Ovary (tissue), 7 donors: ENCODE measurements at regions not wholly inside any gene's neighbourhood (a gene's known extent, or its start where the extent isn't known, plus 50 kb on each side); places are given as distances from the start of the nearest gene placed in this dataset.

Experiments
- DNase-seq, 5 donors: peaks; one replicate each; pipeline ENCODE4 v3.0.0-alpha.2; 2019 to 2020
- H3K27ac ChIP-seq, 2 donors: fragments of 200-600 bp; one replicate each; pipeline versions ENCODE4 v1.5.1 to v1.8.0; 2019 to 2022
- H3K27me3 ChIP-seq: fragments of 200-600 bp; one replicate; pipeline ENCODE4 v1.8.0; 2022
- H3K36me3 ChIP-seq: fragments of 200-600 bp; sonication (generic); one replicate; pipeline ENCODE4 v1.5.1; 2019
- H3K4me1 ChIP-seq: one replicate; pipeline ENCODE4 v1.8.1; 2013; ENCODE audit warnings: mild to moderate bottlenecking, moderate library complexity; ENCODE audit not compliant: insufficient read depth
- H3K4me3 ChIP-seq: fragments of 200-600 bp; sonication (generic); one replicate; pipeline ENCODE4 v1.5.1; 2017
- H3K9me3 ChIP-seq, 2 donors: fragments of 200-600 bp in 1 of 2; sonication (generic) in 1 of 2; one replicate each; pipeline versions ENCODE4 v1.5.1 to v1.8.1; 2013 to 2019; ENCODE audit warnings: mild to moderate bottlenecking in 1 of 2, moderate library complexity in 1 of 2
- EP300 ChIP-seq: sonication (generic); formaldehyde crosslinking; IDR thresholded peaks from one replicate; pipeline ENCODE4 v1.6.1; 2017; ENCODE audit warnings: antibody characterized with exemption
- POLR2A ChIP-seq: fragments of 450-650 bp; IDR thresholded peaks from one replicate; pipeline ENCODE4 v1.6.1; 2017; ENCODE audit warnings: antibody characterized with exemption, mild to moderate bottlenecking, moderate library complexity
- WGBS, 3 donors: extraction: QIAGEN DNeasy Blood & Tissue Kit in 1 of 3; methylation state at CpG; one replicate each; pipeline versions ENCODE4 v1.1.5 to v1.1.7; 2013 to 2017; 5-methylcytosine and 5-hydroxymethylcytosine counted together
- intact Hi-C, 4 donors: fragments of 100-400 bp; cut with DNase I; formaldehyde crosslinking; loops; one replicate each; pipeline versions ENCODE4 v1.11.0 to v1.15.1; 2022 to 2023
- TF ChIP-seq, protein P1 (sequence below), 3 donors: fragments of 450-650 bp in 2 of 3; fragments of 200-600 bp in 1 of 3; IDR thresholded peaks; one replicate each; pipeline versions ENCODE4 v1.5.1 to v1.8.0; 2016 to 2022; ENCODE audit warnings: antibody characterized with exemption in 3 of 3, mild to moderate bottlenecking in 1 of 3
- donor health status: DM: no; HTN: no; CAD: no; lungs with moderate emphysema.
- donor health status: DM: no; HTN: no; CAD: no.
- donor health status: Bipolar disorder and iron deficiency.
- donor health status: DM: no; HTN: no; CAD: no.
- donor health status: DM: yes; HTN: yes; CAD: no.

DNA sequence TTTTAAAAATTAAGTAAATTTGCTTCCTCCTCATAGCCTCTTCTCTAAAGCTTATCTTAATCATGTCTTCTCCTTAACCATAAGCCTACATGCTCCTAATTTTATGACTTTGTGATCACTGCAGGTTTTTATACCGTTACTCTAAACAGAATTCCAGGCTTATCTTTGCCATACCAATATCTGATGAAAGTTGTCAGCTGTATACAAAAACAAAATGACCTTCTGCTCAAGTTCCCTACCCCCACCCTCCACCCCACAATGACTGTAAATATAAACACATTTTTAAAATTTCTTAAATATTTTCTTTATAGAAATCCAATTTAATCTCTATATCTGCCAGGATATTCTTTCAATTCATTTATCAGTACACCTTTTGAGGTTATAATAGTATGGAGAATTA, 60.5 kb upstream of the SGK1 start:
- H3K9me3 ChIP-seq: no peaks in the 10 kb centered on the region
- no peak overlapping the region for H3K4me3 ChIP-seq
- 72 to 75% (median 73%) methylated on average over 1 of the region's 1 CpG for WGBS, 3 donors
- intact Hi-C loops: no loop called here
- no peak for DNase-seq
- H3K27ac ChIP-seq: no peak overlapping the region
- H3K27me3 ChIP-seq: no peaks in the 10 kb centered on the region
- peaks cover 3% of the 10 kb centered on the region for H3K4me1 ChIP-seq
- no peak for TF ChIP-seq POLR2A
- TF ChIP-seq, protein P1, sequence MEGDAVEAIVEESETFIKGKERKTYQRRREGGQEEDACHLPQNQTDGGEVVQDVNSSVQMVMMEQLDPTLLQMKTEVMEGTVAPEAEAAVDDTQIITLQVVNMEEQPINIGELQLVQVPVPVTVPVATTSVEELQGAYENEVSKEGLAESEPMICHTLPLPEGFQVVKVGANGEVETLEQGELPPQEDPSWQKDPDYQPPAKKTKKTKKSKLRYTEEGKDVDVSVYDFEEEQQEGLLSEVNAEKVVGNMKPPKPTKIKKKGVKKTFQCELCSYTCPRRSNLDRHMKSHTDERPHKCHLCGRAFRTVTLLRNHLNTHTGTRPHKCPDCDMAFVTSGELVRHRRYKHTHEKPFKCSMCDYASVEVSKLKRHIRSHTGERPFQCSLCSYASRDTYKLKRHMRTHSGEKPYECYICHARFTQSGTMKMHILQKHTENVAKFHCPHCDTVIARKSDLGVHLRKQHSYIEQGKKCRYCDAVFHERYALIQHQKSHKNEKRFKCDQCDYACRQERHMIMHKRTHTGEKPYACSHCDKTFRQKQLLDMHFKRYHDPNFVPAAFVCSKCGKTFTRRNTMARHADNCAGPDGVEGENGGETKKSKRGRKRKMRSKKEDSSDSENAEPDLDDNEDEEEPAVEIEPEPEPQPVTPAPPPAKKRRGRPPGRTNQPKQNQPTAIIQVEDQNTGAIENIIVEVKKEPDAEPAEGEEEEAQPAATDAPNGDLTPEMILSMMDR (IDR thresholded peaks at IDR 0.05): no peak
- TF ChIP-seq EP300: no peak
- no peaks in the 10 kb centered on the region for H3K36me3 ChIP-seq

DNA sequence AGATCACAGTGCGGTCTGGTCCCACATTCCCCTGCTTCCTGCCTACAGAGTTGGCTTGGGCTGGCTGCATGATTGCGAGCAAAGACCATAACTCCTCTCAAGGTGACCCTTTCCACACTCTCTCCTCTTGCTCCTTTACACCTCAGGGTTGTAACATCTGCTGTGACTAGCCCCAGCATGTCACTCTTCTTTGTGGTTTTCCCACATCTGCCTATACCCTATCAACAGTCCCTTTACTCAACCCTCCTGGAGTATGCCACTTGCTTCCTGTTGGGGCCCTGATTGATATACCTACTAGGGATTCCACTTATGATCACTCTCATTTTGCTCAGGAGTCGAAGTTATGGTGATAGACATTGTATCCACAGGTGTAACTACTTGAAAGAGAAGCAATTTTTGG, 58.9 kb upstream of the SGK1 start:
- TF ChIP-seq POLR2A: no peak
- TF ChIP-seq, protein P1 (IDR thresholded peaks at IDR 0.05): no peak
- TF ChIP-seq EP300: no peak
- no peak for DNase-seq
- H3K4me1 ChIP-seq: peaks cover 3% of the 10 kb centered on the region
- no peaks in the 10 kb centered on the region for H3K36me3 ChIP-seq
- no peaks in the 10 kb centered on the region for H3K27me3 ChIP-seq
- 86 to 92% (median 91%) methylated on average over 3 of the region's 3 CpGs for WGBS, 3 donors
- intact Hi-C loops: no loop called here
- H3K9me3 ChIP-seq: no peaks in the 10 kb centered on the region
- H3K4me3 ChIP-seq: no peak overlapping the region
- H3K27ac ChIP-seq: no peak overlapping the region

DNA sequence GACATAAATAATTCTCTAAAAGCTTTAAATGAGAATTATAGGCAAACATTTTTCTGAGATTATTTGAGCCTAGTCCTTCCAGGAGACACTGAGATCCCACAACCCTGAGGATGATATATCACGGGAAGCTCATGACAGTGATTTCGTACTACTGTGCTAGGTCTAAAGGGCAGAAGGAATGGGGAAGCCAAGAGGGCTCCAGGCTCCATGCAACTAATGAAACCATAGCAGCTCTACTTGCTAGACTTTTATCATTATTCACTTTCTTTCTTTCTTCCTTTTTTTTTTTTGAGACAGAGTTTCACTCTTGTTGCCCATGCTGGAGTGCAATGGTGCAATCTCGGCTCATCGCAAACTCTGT, 57.3 kb upstream of the SGK1 start:
- TF ChIP-seq EP300 (no peak), POLR2A (no peak)
- TF ChIP-seq, protein P1 (IDR thresholded peaks at IDR 0.05): no peak
- no peak overlapping the region for H3K4me3 ChIP-seq
- WGBS, 3 donors: 93 to 95% (median 93%) methylated on average over 4 of the region's 4 CpGs
- DNase-seq: no peak
- no peaks in the 10 kb centered on the region for H3K36me3 ChIP-seq
- no peaks in the 10 kb centered on the region for H3K9me3 ChIP-seq
- peaks cover under 1% of the 10 kb centered on the region for H3K4me1 ChIP-seq
- no peak overlapping the region for H3K27ac ChIP-seq
- intact Hi-C loops: no loop called here
- no peaks in the 10 kb centered on the region for H3K27me3 ChIP-seq

DNA sequence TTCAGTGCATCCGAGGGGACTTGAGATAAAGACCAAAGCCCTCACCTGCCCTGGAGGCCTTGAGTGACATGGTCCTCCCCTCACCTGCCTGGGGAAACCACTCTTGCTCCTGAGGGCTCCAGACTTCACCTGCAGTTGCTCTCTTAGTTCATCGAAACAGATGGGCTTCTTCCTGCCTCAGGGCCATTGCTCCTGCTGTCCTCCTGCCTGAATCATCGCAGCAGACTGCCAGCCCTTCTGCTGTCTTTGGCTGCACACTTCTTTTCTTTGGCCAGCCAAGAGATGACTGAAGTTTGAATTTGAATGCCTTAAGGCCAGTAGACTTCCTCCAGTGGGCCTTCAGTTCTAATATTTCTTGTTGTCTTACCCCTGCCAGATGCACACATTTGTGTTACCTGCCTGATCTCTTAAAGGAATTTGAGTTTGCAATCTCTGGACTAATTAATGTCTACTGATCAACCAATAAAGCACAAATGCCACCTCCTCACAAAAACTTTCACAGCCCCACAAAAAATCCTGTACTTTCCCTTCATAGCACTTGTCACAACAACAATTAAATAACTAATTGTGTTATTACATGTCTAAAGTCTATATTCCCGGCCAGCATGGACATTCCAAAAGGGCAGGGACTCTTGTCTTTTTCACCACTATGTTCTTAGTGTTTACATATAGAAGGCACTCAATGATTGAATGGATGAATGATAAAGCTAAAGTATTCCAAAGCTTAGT, 56.7 kb upstream of the SGK1 start:
- TF ChIP-seq POLR2A: no peak
- TF ChIP-seq, protein P1 (IDR thresholded peaks at IDR 0.05): no peak
- no peak for TF ChIP-seq EP300
- intact Hi-C loops: no loop called here
- H3K36me3 ChIP-seq: no peaks in the 10 kb centered on the region
- H3K4me1 ChIP-seq: no peaks in the 10 kb centered on the region
- no peak overlapping the region for H3K4me3 ChIP-seq
- H3K27ac ChIP-seq: no peak overlapping the region
- 69 to 90% (median 84%) methylated on average over 4 of the region's 4 CpGs for WGBS, 3 donors
- no peaks in the 10 kb centered on the region for H3K27me3 ChIP-seq
- H3K9me3 ChIP-seq: no peaks in the 10 kb centered on the region
- DNase-seq: no peak
